ENCODE measurements at regions not wholly inside any gene's neighbourhood (a gene's known extent, or its start where the extent isn't known, plus 50 kb on each side); places are given as distances from the start of the nearest gene placed in this dataset.

GRCh38 chr1:38700077-38700470 is 159.5 kb downstream of the RRAGC start:
- no peak overlapping the region for H3K4me3 ChIP-seq (ENCODE audit: low read depth, low read length)
- TF ChIP-seq, protein P1, sequence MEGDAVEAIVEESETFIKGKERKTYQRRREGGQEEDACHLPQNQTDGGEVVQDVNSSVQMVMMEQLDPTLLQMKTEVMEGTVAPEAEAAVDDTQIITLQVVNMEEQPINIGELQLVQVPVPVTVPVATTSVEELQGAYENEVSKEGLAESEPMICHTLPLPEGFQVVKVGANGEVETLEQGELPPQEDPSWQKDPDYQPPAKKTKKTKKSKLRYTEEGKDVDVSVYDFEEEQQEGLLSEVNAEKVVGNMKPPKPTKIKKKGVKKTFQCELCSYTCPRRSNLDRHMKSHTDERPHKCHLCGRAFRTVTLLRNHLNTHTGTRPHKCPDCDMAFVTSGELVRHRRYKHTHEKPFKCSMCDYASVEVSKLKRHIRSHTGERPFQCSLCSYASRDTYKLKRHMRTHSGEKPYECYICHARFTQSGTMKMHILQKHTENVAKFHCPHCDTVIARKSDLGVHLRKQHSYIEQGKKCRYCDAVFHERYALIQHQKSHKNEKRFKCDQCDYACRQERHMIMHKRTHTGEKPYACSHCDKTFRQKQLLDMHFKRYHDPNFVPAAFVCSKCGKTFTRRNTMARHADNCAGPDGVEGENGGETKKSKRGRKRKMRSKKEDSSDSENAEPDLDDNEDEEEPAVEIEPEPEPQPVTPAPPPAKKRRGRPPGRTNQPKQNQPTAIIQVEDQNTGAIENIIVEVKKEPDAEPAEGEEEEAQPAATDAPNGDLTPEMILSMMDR (IDR thresholded peaks at IDR 0.05; ENCODE audit: control insufficient read depth, extremely low read depth, insufficient read depth) = no peak
- no peak for DNase-seq (ENCODE audit: low read depth)

GRCh38 chr1:38699330-38700076 is 160.1 kb downstream of the RRAGC start:
- TF ChIP-seq, protein P1 (IDR thresholded peaks at IDR 0.05; ENCODE audit: control insufficient read depth, extremely low read depth, insufficient read depth) = no peak
- no peak overlapping the region for H3K4me3 ChIP-seq (ENCODE audit: low read depth, low read length)
- no peak for DNase-seq (ENCODE audit: low read depth)

GRCh38 chr1:38697387-38697786 is 162.2 kb downstream of the RRAGC start:
- no peak for DNase-seq (ENCODE audit: low read depth)
- TF ChIP-seq, protein P1 (IDR thresholded peaks at IDR 0.05; ENCODE audit: control insufficient read depth, extremely low read depth, insufficient read depth) = no peak
- no peak overlapping the region for H3K4me3 ChIP-seq (ENCODE audit: low read depth, low read length)

DNA sequence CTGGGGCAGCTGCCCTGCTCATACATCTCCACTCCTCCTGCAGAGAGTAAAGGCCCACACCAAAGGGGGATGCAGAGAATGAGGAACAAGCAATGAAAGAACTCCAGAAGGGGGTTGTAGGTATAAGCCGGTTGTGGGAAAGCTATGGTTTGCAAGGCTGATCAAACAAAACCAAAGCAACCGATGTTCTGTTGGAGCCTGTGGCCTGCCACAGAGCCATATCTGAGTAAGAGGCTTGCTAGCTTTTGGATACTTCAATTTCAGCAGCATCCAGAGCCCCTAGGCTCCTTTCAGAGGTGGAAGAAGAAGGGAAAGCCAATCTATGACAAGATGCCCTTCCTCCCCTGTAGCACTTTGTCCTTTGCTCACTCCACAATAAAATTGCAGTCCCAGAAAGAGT is 163.2 kb downstream of the RRAGC start:
- DNase-seq (ENCODE audit: low read depth) = no peak
- TF ChIP-seq, protein P1 (IDR thresholded peaks at IDR 0.05; ENCODE audit: control insufficient read depth, extremely low read depth, insufficient read depth) = no peak
- H3K4me3 ChIP-seq (ENCODE audit: low read depth, low read length) = no peak overlapping the region

DNA sequence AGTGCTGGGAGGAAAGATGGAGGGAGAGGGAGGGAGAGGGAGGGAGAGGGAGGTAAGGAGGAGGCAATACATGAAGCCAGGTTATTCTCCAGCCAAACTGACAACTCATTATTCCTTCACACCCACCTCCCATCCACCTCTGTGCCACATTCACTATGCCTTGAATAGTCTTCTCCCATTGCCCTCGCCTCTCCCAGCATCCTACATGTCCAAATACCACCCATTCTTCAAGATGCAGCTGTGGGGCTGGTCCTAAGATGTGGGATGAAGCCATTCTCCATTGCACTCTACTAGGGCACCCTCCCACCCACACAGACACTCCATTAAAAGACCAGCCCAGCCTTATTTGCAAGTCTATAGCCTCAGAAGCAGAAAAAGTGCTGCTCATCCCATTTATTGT is 165.8 kb downstream of the RRAGC start:
- TF ChIP-seq, protein P1 (IDR thresholded peaks at IDR 0.05; ENCODE audit: control insufficient read depth, extremely low read depth, insufficient read depth) = no peak
- no peak for DNase-seq (ENCODE audit: low read depth)
- H3K4me3 ChIP-seq (ENCODE audit: low read depth, low read length) = no peak overlapping the region

GRCh38 chr1:38693031-38693430 is 166.5 kb downstream of the RRAGC start:
- TF ChIP-seq, protein P1 (IDR thresholded peaks at IDR 0.05; ENCODE audit: control insufficient read depth, extremely low read depth, insufficient read depth) = no peak

More at GRCh38 chr1:38693031-38693430, 166.5 kb downstream of the RRAGC start:
- H3K4me3 ChIP-seq (ENCODE audit: low read depth, low read length) = no peak overlapping the region
- DNase-seq (ENCODE audit: low read depth) = no peak
